Embryonic facial prominence (tissue), 1 donor: ENCODE measurements at regions not wholly inside any gene's neighbourhood (a gene's known extent, or its start where the extent isn't known, plus 50 kb on each side); places are given as distances from the start of the nearest gene placed in this dataset.

Source experiments
- DNase-seq: peaks from one replicate; pipeline ENCODE4 v3.0.0-alpha.2; 2016; ENCODE audit errors: extremely low spot score

DNA sequence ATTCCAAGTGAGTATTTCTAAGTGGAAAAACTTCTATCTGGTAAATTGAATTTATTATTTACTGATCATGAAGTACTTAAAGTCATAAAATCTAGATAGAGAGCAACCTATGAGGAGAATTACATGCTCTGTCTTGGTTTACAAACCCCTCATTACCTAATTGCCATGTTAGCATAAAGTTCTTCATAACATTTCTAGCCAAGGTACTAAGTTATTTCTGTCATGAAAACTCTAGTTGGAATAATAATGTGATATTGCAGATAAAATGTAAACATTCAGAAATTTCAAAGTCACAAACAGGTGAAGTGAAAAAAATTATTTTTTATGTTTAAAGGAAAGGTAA is 228.6 kb downstream of the TTLL7 start:
- no peak for DNase-seq

DNA sequence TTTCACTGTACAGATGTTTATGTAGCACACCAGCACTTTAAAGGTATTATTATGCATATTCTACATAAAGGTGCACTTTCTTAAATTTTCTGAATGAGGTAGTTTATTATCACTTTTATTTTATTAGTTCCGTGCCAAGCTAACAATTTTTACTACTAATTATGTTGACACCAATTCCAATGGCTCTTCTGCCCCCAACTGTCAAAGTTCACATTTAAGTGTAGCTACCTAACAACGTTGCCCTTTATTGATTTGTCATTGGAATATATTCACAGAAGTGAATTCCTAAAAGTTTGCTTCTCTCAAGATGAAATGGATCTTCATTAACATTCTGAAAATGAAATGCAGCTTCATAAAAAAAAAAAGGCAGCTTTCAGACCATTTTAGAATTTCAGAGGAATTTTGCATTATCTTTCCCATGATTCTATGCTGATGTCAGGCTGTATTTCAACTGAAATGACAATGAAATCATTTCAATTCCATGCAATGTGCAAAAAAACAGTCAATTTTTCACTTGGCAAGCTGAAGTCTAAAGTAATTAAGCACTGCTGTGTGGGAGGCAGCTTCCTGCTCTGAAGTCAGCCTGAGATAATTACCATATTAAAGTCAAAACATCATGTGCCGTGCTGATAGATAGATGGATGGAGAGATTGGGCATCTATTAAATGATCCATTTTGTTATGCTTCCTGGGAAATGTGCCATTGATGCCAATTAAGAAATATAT is 229.2 kb downstream of the TTLL7 start:
- no peak for DNase-seq

DNA sequence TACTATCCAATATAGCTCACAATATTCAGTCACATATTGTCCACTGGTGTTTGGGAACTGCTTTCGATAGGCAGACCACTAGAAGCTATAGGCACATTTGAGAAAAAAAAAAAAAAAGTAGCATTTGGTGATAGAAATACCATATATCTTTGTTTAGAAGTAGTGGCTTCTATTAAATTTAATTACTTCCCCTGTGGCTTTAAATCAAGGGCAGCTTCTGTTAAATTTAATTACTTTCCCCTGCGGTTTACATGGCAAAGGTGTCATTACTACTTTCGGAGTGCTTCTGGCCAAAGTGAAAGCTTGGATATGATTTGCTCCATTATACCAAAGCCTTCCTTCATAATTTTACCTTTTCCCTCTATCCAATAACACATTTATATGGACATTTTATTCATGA is 229.9 kb downstream of the TTLL7 start:
- no peak for DNase-seq

DNA sequence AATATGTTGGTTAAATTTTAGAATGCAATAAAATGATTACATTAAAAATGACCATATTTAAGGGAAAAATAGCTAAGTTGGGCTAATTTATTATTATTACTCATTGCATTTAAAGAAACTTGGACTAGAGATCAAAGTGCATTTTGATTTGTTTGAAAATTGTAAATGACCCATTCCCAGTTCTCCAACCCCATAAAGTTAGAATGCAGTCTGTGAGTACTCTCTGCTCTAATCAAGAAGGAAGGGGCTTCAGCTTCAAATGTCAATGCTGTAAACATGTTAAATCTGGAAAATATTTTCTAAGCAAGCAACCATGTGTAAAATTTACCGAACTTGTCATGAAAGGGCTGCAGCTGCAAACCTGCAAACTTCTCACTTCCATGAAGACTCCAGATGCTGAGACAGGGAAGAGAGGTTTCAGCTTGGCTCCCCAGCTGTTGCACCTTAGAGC is 232.7 kb downstream of the TTLL7 start:
- DNase-seq, result no peak

DNA sequence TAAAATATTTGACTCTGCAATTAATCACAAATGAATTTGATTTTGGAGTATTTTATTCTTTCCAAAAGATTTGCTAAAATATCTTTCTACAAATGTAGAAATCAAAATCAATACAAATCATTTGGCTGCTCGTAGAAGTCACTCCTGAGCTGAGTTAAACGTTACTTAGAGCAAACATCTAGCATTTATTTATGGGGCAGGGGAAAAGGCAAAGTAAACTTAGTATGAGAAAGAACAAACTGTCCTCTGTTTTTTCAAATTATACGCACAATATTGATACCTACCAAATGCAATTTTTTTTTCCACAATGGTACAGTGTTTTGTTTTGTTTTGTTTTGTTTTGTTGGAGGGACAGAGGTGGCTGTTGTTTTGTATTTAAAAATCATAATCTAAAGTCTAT is 233.8 kb downstream of the TTLL7 start:
- DNase-seq, result no peak

DNA sequence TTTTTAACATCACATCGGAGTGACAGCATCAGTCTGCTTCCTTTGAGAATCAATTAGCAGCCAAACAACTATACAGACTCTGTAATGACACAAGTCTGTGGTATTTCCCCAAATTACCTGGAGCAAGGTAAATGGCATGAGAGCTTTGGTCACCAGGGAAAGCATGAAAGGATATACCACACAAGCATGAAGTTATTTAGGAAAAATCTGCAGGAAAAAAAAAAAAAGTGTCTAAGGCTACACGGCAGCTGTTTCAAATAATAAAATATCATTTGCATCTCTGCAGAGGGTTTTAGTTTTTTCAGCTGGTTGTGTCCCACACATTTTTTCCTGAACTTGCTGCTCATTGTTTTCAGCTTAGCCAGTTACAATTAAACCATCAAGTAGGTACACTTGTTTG is 234.7 kb downstream of the TTLL7 start:
- no peak for DNase-seq

DNA sequence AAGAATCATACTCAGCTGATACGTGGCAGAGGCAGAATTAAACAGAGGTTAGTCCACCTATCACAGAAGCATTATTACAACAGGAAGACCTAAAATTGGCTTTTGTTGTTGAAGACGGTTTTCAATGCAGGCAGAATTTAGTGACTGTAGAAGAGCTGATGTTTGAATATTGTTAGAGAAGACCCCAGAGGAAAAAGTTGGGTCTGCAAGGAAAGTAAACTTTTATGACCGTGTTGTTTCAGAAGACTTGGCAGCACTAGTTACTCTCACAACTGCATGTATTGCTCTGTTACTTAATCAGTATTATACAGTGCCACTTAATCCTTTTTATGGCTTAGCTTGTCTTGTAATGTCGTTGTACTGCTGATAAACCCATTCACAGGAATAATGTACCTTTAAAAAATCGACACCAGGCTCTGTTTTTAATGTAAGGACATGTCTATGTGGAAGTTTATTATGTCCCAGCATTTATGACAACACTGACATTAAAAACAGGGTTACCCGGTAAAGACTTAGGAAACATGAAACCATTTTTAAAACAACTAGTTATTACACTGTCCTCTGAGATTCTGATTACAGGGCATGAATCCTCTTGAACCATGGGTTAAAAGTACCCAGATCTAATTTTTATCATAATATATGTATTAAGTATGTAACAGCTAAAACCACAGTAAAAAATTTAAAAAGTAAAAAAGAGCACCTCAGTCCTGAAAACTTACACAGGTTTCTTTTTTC is 235.4 kb downstream of the TTLL7 start:
- no peak for DNase-seq

DNA sequence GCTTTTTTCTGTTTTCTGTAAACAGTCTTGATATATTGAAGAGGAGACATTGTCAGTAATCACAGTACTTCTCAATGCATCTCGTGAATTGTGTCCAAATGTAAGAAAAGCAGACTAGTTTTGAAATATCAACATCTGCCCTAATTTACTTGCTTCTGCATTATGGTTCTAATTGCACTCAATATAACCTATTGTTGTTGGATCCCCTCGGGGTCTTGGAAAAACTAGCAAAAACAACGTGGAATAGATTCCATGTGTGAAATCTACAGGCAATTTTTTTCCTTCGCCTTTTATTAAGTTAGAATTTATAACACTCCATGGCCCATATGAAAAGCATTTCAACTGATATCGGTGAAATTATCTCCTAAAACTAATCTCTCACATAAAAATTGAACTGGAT is 236.5 kb downstream of the TTLL7 start:
- no peak for DNase-seq

DNA sequence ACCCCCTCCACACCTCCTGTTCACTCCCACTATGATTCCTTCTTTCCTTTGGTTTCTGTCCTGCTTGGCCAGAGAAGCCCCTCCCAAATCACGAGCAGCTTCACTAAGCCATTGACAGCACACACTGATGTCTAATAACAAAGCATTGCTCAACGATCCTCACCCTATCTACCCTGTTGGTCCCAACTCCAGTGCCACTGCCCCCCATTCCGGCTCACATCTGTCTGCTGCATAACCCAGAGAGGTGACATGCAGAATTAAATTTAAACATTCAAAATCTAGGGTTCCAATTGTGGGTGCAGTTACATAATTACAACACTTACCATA is 236.9 kb downstream of the TTLL7 start:
- DNase-seq, result no peak

DNA sequence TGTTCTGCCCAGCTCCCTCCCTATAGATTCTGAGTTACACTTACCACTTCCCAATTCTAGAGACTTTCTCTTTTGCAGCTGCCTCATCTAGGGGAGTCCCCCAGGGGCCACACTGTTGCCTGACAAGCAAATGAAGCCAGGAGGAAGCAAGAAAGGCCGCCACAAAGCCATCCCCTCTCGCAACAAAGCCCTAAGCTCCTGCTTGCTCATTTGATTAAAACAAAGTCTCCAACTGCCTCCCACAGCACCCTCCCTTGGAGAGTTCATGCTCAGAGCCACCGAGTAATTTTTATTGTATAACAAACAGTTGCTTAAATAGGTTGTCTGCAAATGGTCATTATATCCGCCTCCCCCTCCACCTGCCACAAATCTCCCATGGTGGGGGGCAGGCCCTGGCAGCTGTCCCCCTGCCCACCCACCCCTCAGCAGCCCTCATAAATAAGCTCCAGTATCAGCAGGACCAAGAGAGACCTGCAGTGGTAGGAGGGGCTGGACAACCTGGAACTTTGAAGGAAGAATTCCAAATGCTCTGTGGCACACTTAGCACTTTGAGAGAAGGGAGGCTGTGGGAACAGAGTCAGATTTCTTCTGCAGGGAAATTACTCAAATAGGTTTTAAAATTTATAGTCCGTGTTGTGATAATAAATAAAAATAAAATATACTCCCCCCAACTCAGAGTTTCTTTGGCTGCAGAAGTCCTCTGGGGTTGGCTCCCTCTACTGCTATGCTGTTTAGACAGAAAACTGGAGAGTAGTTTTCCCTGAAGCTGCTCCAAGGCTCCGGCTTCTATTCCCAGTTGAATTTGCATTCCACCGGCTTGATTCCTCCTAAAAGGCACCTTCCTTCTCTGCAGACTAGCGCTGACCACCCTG is 237.5 kb downstream of the TTLL7 start:
- no peak for DNase-seq

DNA sequence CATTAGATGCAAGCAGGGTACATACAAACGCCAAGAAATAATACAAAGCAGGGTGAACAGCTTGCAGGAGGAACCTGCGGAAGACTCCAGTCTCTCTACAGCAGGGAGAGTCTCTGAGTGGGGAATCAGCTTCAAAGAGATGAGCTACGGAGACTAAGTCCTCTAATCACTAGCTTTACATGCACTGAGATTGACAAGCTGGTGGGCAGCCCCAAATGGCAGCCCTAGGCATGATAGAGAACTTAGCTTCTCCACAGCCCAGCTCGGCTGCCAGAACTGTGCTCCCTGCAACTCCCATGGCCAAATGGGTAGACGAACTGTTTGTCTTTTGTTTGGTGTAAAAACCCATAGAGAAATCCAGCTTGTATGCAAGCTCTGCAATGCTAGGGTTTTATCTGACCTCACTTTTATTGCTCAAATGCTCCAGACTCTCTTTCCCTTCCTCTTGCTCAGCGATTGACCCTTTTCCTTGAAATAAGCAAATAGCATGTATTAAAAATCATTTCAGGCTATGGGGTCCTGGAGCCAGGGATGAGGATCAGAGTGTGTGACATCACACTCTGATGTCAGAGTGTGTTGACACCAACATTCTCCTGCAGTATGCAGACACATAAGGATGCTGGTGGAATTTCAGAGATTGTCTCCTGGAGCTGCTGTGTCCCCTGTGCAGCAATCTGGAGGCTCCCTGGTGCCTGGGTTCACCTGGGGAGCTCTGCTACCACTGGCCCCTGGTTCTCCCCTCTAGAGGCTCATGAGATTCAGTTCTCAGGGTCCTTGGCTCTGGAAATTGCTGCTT is 238.5 kb downstream of the TTLL7 start:
- DNase-seq, result no peak

DNA sequence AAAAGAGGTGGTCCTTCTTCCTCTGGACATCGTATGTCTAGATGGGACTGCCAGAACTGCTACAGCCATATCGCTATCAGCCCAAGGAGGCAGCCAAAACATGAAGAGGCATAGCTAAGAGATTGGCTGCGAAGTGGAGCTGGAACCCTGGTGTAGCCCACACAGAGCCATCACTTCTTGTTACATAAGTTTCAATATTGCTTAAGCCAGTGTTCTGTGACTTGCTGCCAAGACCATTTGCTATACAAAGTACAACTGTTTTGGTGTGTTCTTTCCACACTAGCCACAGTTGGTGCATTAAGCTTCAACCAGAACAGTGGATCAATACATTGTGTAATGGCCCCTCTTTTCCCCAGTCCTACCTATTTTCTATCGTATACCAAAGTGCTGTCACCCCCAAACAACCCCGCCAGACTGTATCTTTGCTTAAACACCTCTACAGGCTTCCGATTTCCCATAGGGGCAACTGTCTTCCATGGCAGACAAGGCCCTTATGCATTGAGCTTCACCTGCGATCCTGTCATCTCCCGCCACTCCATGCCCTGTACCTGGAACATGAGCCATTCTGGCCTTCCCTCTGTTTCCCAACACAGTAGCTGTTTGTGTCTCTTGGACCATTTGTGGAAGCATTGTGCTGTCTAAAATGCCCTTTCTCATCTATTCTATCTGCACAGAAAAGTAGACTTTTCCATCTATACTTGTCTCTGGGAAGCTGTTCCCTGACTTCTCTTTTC is 241.8 kb downstream of the TTLL7 start:
- no peak for DNase-seq

DNA sequence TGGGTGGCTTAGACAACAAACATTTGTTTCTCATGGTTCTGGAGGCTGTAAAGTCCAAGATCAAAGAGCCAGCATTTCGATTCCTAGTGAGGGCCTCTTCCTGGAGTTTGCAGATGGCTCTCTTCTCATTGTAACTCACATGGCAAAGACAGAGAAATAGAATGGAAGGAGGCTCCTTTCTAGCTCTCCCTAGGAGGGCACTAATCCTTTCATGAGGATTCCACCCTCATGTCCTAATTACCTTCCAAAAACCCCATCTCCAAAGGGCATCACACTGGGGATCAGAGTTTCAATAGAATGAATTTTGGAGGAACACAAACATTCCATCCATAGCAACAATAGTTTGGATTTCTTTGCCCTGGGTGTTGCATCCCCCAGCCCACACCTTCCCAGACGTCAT is 247.3 kb downstream of the TTLL7 start:
- no peak for DNase-seq

DNA sequence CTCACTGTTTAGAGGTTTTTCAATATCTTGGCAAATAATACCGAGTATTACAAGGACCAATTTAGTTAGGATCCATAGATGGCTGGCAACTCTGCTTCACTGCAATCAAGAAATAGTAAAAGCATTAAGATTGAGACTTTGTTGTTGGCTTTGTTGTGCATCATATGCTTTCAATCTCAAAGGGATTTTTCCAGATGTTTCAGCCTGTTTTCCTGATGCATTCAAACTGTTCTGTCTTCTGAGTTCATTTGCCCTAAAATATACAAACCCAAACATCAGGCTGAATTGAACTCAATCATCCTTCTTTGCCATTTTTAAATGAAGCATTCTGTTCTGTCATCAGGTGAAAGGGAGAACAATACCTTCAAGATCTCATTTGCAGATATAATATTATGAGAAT is 248.7 kb downstream of the TTLL7 start:
- no peak for DNase-seq

DNA sequence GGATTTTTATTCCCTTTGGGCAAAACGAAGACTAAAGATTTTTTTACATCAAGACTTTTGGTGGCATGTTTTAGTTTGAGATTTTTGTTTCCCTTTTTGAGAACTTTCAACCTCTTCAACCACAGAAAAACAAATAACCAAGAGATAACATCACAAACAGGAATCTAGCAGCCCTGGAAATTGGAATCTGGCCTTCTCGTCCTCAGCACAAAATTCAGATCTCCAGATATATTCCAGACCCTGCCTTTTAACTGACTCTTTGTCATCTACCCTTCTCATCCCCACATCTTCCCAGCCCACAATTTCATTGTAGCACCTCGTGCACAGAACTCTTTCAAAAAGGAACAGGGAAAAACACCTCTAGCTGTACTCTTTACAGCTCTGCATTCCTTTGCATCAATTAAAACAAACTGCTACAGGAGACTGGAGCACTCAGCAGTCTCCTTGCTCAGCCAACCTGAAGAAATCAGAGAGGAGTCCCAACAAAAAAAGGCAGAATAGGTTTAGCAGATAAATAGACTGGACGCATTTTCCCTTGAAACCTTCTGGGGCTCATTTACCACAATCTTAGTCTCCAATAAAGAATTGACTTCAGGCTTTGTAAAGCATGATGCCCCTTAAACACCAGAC is 251.0 kb downstream of the TTLL7 start:
- no peak for DNase-seq

DNA sequence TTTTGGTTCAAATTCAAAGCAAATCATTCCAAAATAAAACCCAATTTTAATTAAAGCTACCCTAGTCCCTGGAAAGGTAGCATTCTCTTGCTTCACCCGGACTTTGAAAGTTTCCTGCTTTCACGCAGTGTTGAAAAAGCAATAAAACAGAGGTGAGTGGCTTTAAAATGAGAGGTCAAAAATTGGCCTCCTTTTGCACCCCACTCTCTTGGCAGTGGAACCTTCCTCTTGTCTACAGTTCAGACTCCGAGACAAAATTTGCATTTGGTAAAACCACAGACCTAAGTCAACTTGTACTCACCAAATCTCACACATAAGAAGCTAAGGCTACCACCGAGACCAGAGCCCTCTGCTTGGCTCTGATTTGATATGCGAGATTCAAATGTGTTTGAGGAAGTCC is 252.7 kb downstream of the TTLL7 start:
- DNase-seq, result no peak

DNA sequence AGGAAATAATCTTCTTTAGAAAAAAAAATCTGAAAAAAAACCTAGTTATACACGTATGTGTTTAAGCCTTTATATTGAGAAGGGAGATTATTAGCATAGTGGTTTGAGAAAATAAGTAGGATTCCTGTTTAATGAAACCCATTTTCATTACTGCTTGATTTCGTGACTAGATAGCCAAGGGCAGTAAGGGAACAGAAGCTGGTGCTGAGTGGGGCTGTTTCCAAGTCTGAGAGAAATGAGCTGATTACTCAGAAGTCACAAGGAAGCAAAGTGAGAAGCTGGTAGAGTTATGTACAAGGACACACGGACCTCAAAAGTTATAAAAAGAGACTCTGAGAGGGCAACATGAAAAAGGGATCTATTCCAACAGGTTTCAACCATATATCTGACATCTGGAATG is 256.5 kb downstream of the TTLL7 start:
- no peak for DNase-seq

DNA sequence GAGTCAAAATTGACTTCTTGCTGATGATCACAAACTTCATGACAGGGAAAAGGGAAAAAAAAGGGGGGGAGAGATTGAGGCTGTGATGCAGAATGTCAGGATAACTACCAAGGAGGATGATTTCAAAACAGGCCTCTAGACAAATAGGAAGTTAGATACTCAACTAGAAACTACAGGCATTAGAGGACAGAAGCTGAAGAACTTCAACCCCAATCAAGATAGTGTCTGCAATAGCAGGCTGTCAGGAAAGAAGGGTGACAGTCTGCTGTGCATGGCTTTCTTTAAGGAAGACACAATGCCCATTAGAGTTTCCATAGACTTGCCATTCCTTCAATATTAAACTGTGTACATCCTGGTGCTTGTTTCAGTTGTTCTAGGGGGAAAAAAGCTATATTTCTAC is 257.2 kb downstream of the TTLL7 start:
- no peak for DNase-seq

DNA sequence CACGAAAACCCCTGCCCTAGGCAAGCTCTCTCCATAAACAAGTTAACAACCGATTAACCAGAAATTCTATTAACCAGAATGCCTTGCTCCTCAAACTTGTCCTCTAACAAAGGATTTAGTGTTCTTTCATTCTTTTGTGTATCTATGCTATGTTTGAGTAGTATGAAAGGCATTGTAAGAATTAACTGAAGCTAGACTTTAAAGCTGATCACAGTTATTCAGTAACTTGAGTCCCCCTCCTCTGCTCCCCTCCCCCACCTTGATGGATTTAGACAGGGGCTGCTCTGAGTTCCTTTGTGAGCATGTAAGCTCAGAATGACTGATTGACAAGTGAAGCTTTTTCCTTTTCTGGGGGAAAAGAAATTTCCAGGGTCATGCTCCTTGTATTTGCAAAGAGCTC is 257.6 kb downstream of the TTLL7 start:
- DNase-seq, result no peak

DNA sequence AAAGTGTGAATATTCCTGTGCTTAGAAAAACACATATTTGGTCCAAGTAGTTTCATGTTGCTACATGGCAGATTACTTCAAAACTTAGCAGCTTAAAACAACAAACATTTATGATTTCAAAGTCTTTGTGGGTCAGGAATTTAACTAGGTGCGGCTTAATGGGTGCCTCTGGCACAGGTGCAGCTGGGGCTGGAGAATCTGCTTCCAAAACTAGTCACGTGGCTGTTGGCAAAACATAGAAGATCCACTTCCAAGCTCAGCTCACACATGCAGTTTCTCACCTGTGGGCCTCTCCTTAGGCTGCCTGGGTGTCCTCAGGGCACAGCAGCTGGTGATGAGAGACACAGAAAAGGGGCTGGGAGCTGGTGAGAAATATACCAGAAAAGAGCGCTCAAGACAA is 263.4 kb downstream of the TTLL7 start:
- DNase-seq, result no peak

DNA sequence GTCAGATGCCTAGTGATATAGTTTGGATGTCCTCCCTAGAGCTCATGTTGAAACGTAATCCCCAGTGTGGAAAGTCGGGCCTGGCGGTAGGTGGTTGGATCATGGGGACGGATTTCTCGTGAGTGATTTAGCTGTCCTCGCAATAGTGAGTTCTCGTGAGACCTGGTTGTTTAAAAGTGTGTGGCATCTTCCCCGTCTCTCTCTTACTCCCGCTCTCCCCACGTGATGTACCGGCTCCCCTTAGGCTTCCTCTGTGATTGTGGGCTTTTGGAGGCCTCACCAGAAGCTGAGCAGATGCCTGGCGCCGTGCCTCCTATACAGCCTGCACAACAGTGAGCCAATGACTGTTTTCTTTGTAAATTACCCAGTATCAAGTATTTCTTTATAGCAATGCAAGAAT is 264.5 kb downstream of the TTLL7 start:
- no peak for DNase-seq
